H1 (cell line): ENCODE measurements at regions not wholly inside any gene's neighbourhood (a gene's known extent, or its start where the extent isn't known, plus 50 kb on each side); places are given as distances from the start of the nearest gene placed in this dataset.

Source experiments
- CTCF ChIA-PET: fragments of 300-600 bp; sonication (Branson Sonifier 250); formaldehyde crosslinking; loops from one replicate; lab custom pipeline; 2021; ENCODE audit not compliant: partially characterized antibody; lab: Charles Lee
- POLR2A ChIA-PET: fragments of 300-600 bp; sonication (Branson Sonifier 250); formaldehyde crosslinking; loops from one replicate; lab custom pipeline; 2021; ENCODE audit warnings: inconsistent platforms; ENCODE audit not compliant: partially characterized antibody; lab: Charles Lee
- DNase-seq, 2 experiments: peaks; one replicate each; pipeline versions ENCODE4 v3.0.0 to v3.0.0-alpha.2; 2010 to 2022; ENCODE audit warnings: low spot score in 2 of 2, low read depth in 1 of 2, mixed read lengths in 1 of 2
- FAIRE-seq: peaks from 2 replicates; lab custom pipeline; 2011; peaks lifted over from hg19 to GRCh38; lab: Jason Lieb, UNC
- H2AFZ ChIP-seq: 2 replicates; pipeline ENCODE4 v1.8.1; 2012; ENCODE audit warnings: low read length, inconsistent platforms
- H2AK5ac ChIP-seq: 2 replicates; pipeline ENCODE4 v1.6.1; 2013; ENCODE audit warnings: low read depth, low read length
- H2BK120ac ChIP-seq: replicated peaks from 2 replicates; pipeline ENCODE3; 2013; ENCODE audit warnings: low read depth, low read length, inconsistent platforms
- H2BK12ac ChIP-seq: 2 replicates; pipeline ENCODE4 v1.6.1; 2013; ENCODE audit warnings: low read depth, low read length
- H2BK15ac ChIP-seq: 2 replicates; pipeline ENCODE4 v1.6.1; 2013; ENCODE audit warnings: low read length
- H2BK20ac ChIP-seq: 2 replicates; pipeline ENCODE4 v1.6.1; 2013; ENCODE audit warnings: low read length
- H2BK5ac ChIP-seq: 2 replicates; pipeline ENCODE4 v1.6.1; 2013; ENCODE audit warnings: low read depth, low read length
- H3K14ac ChIP-seq: 2 replicates; pipeline ENCODE4 v1.6.1; 2013; ENCODE audit warnings: inconsistent platforms; ENCODE audit not compliant: insufficient read length
- H3K18ac ChIP-seq: 2 replicates; pipeline ENCODE4 v1.6.1; 2013; ENCODE audit warnings: low read length; ENCODE audit errors: extremely low read depth
- H3K23ac ChIP-seq: 2 replicates; pipeline ENCODE4 v1.6.1; 2013; ENCODE audit warnings: inconsistent platforms; ENCODE audit not compliant: insufficient read length
- H3K23me2 ChIP-seq: 2 replicates; pipeline ENCODE4 v1.6.1; 2013; ENCODE audit warnings: low read depth, low read length
- H3K27ac ChIP-seq: 2 replicates; pipeline ENCODE4 v1.6.1; 2011; ENCODE audit warnings: low read depth, low read length, inconsistent platforms
- H3K27me3 ChIP-seq, 4 experiments: replicated peaks in 1 of 4; 1 replicate in 1 of 4; 2 replicates in 3 of 4; pipeline versions ENCODE4 v1.6.1 to v1.8.1; 2011 to 2013; ENCODE audit warnings: low read length in 3 of 4, mild to moderate bottlenecking in 3 of 4, inconsistent platforms in 2 of 4, mixed read lengths in 2 of 4, moderate library complexity in 1 of 4; ENCODE audit not compliant: control insufficient read depth in 3 of 4, insufficient read depth in 3 of 4; ENCODE audit errors: extremely low read depth in 1 of 4
- H3K36me3 ChIP-seq, 4 experiments: 2 replicates each; pipeline versions ENCODE4 v1.6.1 to v1.8.1; 2011 to 2013; ENCODE audit warnings: mild to moderate bottlenecking in 4 of 4, low read length in 3 of 4, moderate library complexity in 2 of 4, control low read depth in 1 of 4, inconsistent platforms in 1 of 4; ENCODE audit not compliant: insufficient read depth in 4 of 4, control insufficient read depth in 2 of 4
- H3K4ac ChIP-seq: replicated peaks from 2 replicates; pipeline ENCODE3; 2013; ENCODE audit warnings: low read length, low read depth, mixed read lengths, inconsistent platforms; ENCODE audit not compliant: insufficient read length
- H3K4me1 ChIP-seq, 4 experiments: replicated peaks in 1 of 4; 1 replicate in 1 of 4; 2 replicates in 3 of 4; pipeline versions ENCODE4 v1.6.1 to v1.8.1; 2011 to 2013; ENCODE audit warnings: low read length in 3 of 4, inconsistent platforms in 2 of 4, mixed read lengths in 1 of 4; ENCODE audit not compliant: insufficient read depth in 4 of 4, control insufficient read depth in 3 of 4
- H3K4me2 ChIP-seq, 2 experiments: 2 replicates each; pipeline versions ENCODE4 v1.6.1 to v1.8.1; 2011 to 2013; ENCODE audit warnings: low read depth in 2 of 2, low read length in 2 of 2, control low read depth in 1 of 2, inconsistent platforms in 1 of 2, mild to moderate bottlenecking in 1 of 2; ENCODE audit not compliant: insufficient read depth in 1 of 2
- H3K4me3 ChIP-seq, 4 experiments: fragments of 200-600, 300-600 bp in 1 of 4; sonication (generic), shearing (Covaris generic), sonication (Bioruptor Twin) in 1 of 4; 2 replicates each; pipeline versions ENCODE4 v1.5.1 to v1.8.1; 2011 to 2016; ENCODE audit warnings: low read length in 4 of 4, low read depth in 3 of 4, control low read depth in 2 of 4, inconsistent platforms in 2 of 4, mild to moderate bottlenecking in 2 of 4, mixed read lengths in 1 of 4, moderate library complexity in 1 of 4; ENCODE audit not compliant: insufficient read depth in 2 of 4; ENCODE audit errors: extremely low read depth in 1 of 4
- H3K56ac ChIP-seq: replicated peaks from 2 replicates; pipeline ENCODE3; 2013; ENCODE audit warnings: low read depth, mild to moderate bottlenecking, mixed read lengths, low read length, inconsistent platforms; ENCODE audit not compliant: insufficient read length
- H3K79me1 ChIP-seq: 2 replicates; pipeline ENCODE4 v1.6.1; 2013; ENCODE audit warnings: low read depth, low read length, control low read depth
- H3K79me2 ChIP-seq, 2 experiments: 2 replicates each; pipeline versions ENCODE4 v1.6.1 to v1.8.1; 2012 to 2013; ENCODE audit warnings: low read length in 2 of 2, mild to moderate bottlenecking in 2 of 2, inconsistent platforms in 1 of 2; ENCODE audit not compliant: insufficient read depth in 2 of 2, control insufficient read depth in 1 of 2
- H3K9ac ChIP-seq, 4 experiments: replicated peaks in 1 of 4; 1 replicate in 1 of 4; 2 replicates in 3 of 4; pipeline versions ENCODE4 v1.6.1 to v1.8.1; 2011 to 2013; ENCODE audit warnings: low read depth in 3 of 4, low read length in 3 of 4, control low read depth in 2 of 4, mild to moderate bottlenecking in 2 of 4, moderate library complexity in 2 of 4, inconsistent platforms in 1 of 4; ENCODE audit errors: extremely low read depth in 1 of 4
- H3K9me3 ChIP-seq, 2 experiments: 2 replicates each; pipeline versions ENCODE4 v1.6.1 to v1.8.1; 2012 to 2013; ENCODE audit warnings: mild to moderate bottlenecking in 2 of 2, moderate library complexity in 2 of 2, control low read depth in 1 of 2, inconsistent platforms in 1 of 2, low read depth in 1 of 2, low read length in 1 of 2, mixed read lengths in 1 of 2; ENCODE audit not compliant: insufficient read depth in 2 of 2
- H4K20me1 ChIP-seq, 2 experiments: replicated peaks in 1 of 2; 2 replicates each; pipeline versions ENCODE3 to v1.8.1; 2011 to 2013; ENCODE audit warnings: inconsistent platforms in 2 of 2, low read length in 2 of 2, mild to moderate bottlenecking in 1 of 2; ENCODE audit not compliant: insufficient read depth in 2 of 2, control insufficient read depth in 1 of 2
- H4K5ac ChIP-seq: 2 replicates; pipeline ENCODE4 v1.6.1; 2013; ENCODE audit warnings: low read length, low read depth, mixed read lengths, inconsistent platforms; ENCODE audit not compliant: insufficient read length
- H4K8ac ChIP-seq: 2 replicates; pipeline ENCODE4 v1.8.0; 2013; ENCODE audit warnings: mild to moderate bottlenecking, moderate library complexity, low read length, inconsistent platforms; ENCODE audit not compliant: insufficient read depth; ENCODE audit errors: extremely low read depth
- H4K91ac ChIP-seq: replicated peaks from 2 replicates; pipeline ENCODE3; 2013; ENCODE audit warnings: low read length, mixed read lengths, inconsistent platforms; ENCODE audit not compliant: insufficient read length
- ASH2L ChIP-seq: fragments of 200-600, 300-600 bp; sonication (generic); IDR thresholded peaks from one replicate; pipeline ENCODE4 v1.7.1; 2017; ENCODE audit warnings: low read length
- ATF2 ChIP-seq: IDR thresholded peaks from 2 replicates; pipeline ENCODE4 v1.6.1; 2012; ENCODE audit warnings: low read length, inconsistent platforms
- CREB1 ChIP-seq: IDR thresholded peaks from 2 replicates; pipeline ENCODE4 v1.6.1; 2012; ENCODE audit warnings: inconsistent platforms
- CTBP2 ChIP-seq: IDR thresholded peaks from 2 replicates; pipeline ENCODE4 v1.7.0; 2011; ENCODE audit warnings: borderline replicate concordance, mild to moderate bottlenecking, moderate library complexity, mixed read lengths, low read length; ENCODE audit not compliant: insufficient read depth, insufficient read length
- FOSL1 ChIP-seq: IDR thresholded peaks from 2 replicates; pipeline ENCODE4 v1.6.1; 2011; ENCODE audit warnings: mild to moderate bottlenecking, low read depth, low read length, moderate library complexity; ENCODE audit not compliant: insufficient read depth
- HDAC6 ChIP-seq: IDR thresholded peaks from one replicate; pipeline ENCODE4 v1.7.1; 2012; ENCODE audit warnings: low read depth, mild to moderate bottlenecking, inconsistent platforms, low read length, moderate library complexity
- POLR2A ChIP-seq, 2 experiments: IDR thresholded peaks; 1 replicate in 1 of 2; 2 replicates in 1 of 2; pipeline ENCODE4 v1.6.1; 2011; ENCODE audit warnings: low read depth in 2 of 2, low read length in 2 of 2, mild to moderate bottlenecking in 2 of 2; ENCODE audit errors: control extremely low read depth in 1 of 2
- SAP30 ChIP-seq: fragments of 300-600 bp; sonication (generic); IDR thresholded peaks from 2 replicates; pipeline ENCODE4 v1.7.1; 2012; ENCODE audit warnings: low read length, moderate library complexity, mild to moderate bottlenecking, inconsistent platforms; ENCODE audit not compliant: insufficient read depth, insufficient replicate concordance
- SUZ12 ChIP-seq: fragments of 200-600 bp; sonication (generic); IDR thresholded peaks from 2 replicates; pipeline ENCODE4 v1.6.1; 2012; ENCODE audit warnings: mild to moderate bottlenecking, inconsistent platforms, low read length, moderate library complexity, mixed read lengths
- TAF1 ChIP-seq: IDR thresholded peaks from 2 replicates; pipeline ENCODE4 v1.6.1; 2011; ENCODE audit warnings: mild to moderate bottlenecking, low read depth, low read length
- YY1 ChIP-seq: IDR thresholded peaks from 2 replicates; pipeline ENCODE4 v1.6.1; 2011; ENCODE audit warnings: low read depth, mild to moderate bottlenecking, low read length
- WGBS, 2 experiments: shearing (Covaris generic) in 1 of 2; methylation state at CpG; one replicate each; pipeline versions ENCODE4 v1.1.6 to v1.1.7; 2013 to 2015; ENCODE audit warnings: low lambda C conversion rate in 2 of 2, mixed read lengths in 2 of 2, inconsistent platforms in 1 of 2, low coverage in 1 of 2, missing lambda C conversion rate in 1 of 2; ENCODE audit not compliant: insufficient replicate concordance in 2 of 2, insufficient coverage in 1 of 2, insufficient read length in 1 of 2; ENCODE audit errors: extremely low coverage in 1 of 2, missing lambda C conversion rate in 1 of 2; 5-methylcytosine and 5-hydroxymethylcytosine counted together

- no peaks in the 10 kb centered on the region for H3K79me2 ChIP-seq
- WGBS, 2 experiments = 100% methylated on average over 1 of the region's 1 CpG; no CpG with 5 or more reads in 1 of the 2 experiments
- H3K4me2 ChIP-seq = no peak overlapping the region
- no peak overlapping the region for H3K27ac ChIP-seq
- no peak overlapping the region for H3K23ac ChIP-seq
- H3K56ac ChIP-seq = no peak overlapping the region
- TF ChIP-seq ATF2 = no peak
- TF ChIP-seq CREB1 = no peak
- no peak for TF ChIP-seq CTBP2
- TF ChIP-seq ASH2L = no peak
- no peak for TF ChIP-seq POLR2A (IDR thresholded peaks at IDR 0.05; ENCODE audit: control extremely low read depth in 1 of 2, low read depth in 2 of 2, low read length in 2 of 2)
- no peak for TF ChIP-seq SAP30
- TF ChIP-seq TAF1 = no peak
- TF ChIP-seq HDAC6 = no peak
- no peak for TF ChIP-seq FOSL1
- TF ChIP-seq SUZ12 = no peak
- TF ChIP-seq YY1 = no peak
- no peak overlapping the region for H3K4ac ChIP-seq
- no peak overlapping the region for H2AK5ac ChIP-seq
- no peak overlapping the region for H4K8ac ChIP-seq
- no peaks in the 10 kb centered on the region for H4K20me1 ChIP-seq
- H4K5ac ChIP-seq = no peak overlapping the region
- no peaks in the 10 kb centered on the region for H3K9me3 ChIP-seq
- H2BK15ac ChIP-seq = no peak overlapping the region
- no peak overlapping the region for H4K91ac ChIP-seq
- no peaks in the 10 kb centered on the region for H3K4me1 ChIP-seq
- H3K23me2 ChIP-seq = no peaks in the 10 kb centered on the region
- H3K4me3 ChIP-seq = no peak overlapping the region
- H2BK20ac ChIP-seq = no peak overlapping the region
- H3K36me3 ChIP-seq = no peaks in the 10 kb centered on the region
- H2BK120ac ChIP-seq = no peak overlapping the region
- ChIA-PET POLR2A (no interaction called here), CTCF (no interaction called here)
- no peak overlapping the region for H2BK12ac ChIP-seq
- no peak overlapping the region for H2BK5ac ChIP-seq
- FAIRE-seq (no peak), DNase-seq (no peak)
- H3K27me3 ChIP-seq = no peaks in the 10 kb centered on the region
- no peak overlapping the region for H3K14ac ChIP-seq
- H3K9ac ChIP-seq = no peak overlapping the region
- no peak overlapping the region for H2AFZ ChIP-seq
- no peak overlapping the region for H3K18ac ChIP-seq
- H3K79me1 ChIP-seq = no peaks in the 10 kb centered on the region
Observed at GRCh38 chr7:119647286-119647685, 625.7 kb upstream of the KCND2 start.
